Lower leg skin (tissue), 3 donors: ENCODE measurements at regions not wholly inside any gene's neighbourhood (a gene's known extent, or its start where the extent isn't known, plus 50 kb on each side); places are given as distances from the start of the nearest gene placed in this dataset.

Experiments
- CTCF ChIP-seq, 3 donors: fragments of 450-650 bp; IDR thresholded peaks; one replicate each; pipeline ENCODE4 v1.5.1; 2016; ENCODE audit warnings: antibody characterized with exemption in 3 of 3, mild to moderate bottlenecking in 3 of 3, moderate library complexity in 2 of 3
- POLR2A ChIP-seq, 2 donors: fragments of 450-650 bp; IDR thresholded peaks; one replicate each; pipeline ENCODE4 v1.6.1; 2016 to 2017; ENCODE audit warnings: antibody characterized with exemption in 2 of 2, mild to moderate bottlenecking in 1 of 2, moderate library complexity in 1 of 2

- TF ChIP-seq CTCF (IDR thresholded peaks at IDR 0.05), result no peak
- TF ChIP-seq POLR2A (IDR thresholded peaks at IDR 0.05), result no peak
Observed at GRCh38 chr9:126563556-126563955, 50.2 kb upstream of the LMX1B start.
